Tibial nerve (tissue), 3 donors: ENCODE measurements at regions not wholly inside any gene's neighbourhood (a gene's known extent, or its start where the extent isn't known, plus 50 kb on each side); places are given as distances from the start of the nearest gene placed in this dataset.

Source experiments
- POLR2A ChIP-seq, 2 donors: fragments of 450-650 bp; IDR thresholded peaks; one replicate each; pipeline ENCODE4 v1.6.1; 2017; ENCODE audit warnings: antibody characterized with exemption in 2 of 2, mild to moderate bottlenecking in 2 of 2, moderate library complexity in 2 of 2
- TF ChIP-seq, protein P1 (sequence below), 5 experiments: fragments of 200-600 bp in 3 of 5; fragments of 450-650 bp in 2 of 5; sonication (generic) in 3 of 5; IDR thresholded peaks; one replicate each; pipeline ENCODE4 v1.5.1; 2016 to 2019; ENCODE audit warnings: antibody characterized with exemption in 5 of 5, mild to moderate bottlenecking in 3 of 5, moderate library complexity in 2 of 5

DNA sequence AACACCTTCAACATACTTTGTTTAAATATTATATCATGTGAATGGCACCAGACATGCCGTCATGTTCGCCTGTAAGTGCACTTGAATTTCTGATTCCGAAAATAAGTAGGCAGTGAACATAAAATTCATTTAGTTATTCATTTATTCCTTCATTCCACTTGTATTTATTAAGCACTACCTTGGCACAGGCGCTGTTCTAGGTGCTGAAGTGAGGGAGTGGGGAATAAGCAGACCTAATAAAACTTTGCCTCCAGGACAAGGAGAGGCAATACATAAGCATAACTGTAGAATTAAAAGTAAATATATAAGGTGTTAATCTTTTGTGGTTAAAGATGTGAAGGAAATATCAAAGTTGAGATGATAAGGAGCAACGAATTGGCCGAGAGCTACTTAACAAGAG, 297.4 kb downstream of the TENT4A start:
- TF ChIP-seq, protein P1, sequence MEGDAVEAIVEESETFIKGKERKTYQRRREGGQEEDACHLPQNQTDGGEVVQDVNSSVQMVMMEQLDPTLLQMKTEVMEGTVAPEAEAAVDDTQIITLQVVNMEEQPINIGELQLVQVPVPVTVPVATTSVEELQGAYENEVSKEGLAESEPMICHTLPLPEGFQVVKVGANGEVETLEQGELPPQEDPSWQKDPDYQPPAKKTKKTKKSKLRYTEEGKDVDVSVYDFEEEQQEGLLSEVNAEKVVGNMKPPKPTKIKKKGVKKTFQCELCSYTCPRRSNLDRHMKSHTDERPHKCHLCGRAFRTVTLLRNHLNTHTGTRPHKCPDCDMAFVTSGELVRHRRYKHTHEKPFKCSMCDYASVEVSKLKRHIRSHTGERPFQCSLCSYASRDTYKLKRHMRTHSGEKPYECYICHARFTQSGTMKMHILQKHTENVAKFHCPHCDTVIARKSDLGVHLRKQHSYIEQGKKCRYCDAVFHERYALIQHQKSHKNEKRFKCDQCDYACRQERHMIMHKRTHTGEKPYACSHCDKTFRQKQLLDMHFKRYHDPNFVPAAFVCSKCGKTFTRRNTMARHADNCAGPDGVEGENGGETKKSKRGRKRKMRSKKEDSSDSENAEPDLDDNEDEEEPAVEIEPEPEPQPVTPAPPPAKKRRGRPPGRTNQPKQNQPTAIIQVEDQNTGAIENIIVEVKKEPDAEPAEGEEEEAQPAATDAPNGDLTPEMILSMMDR (IDR thresholded peaks at IDR 0.05): no peak
- TF ChIP-seq POLR2A (IDR thresholded peaks at IDR 0.05): no peak
